ENCODE measurements at regions not wholly inside any gene's neighbourhood (a gene's known extent, or its start where the extent isn't known, plus 50 kb on each side); places are given as distances from the start of the nearest gene placed in this dataset.

DNA sequence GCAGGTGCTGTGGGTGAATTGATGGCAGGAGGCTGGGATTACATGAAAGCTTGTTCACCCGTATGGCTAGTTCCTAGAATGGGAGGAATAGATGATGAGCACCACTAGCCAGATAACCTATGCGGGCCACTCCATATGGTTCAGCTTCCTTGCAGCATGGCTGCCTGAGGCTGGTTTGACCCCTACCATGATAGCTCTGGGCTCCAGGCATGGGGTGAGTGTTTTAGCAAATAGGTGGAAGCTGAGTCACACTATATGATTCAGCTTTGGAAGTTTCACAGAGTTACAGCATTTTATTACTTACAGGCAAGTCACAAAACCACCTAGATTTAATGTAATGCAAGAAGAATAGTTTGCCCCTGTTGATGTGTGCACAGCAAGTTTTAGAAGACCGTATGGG, 603.2 kb downstream of the STIM2 start:
- in situ Hi-C loops (cut with HindIII; ENCODE audit: low pct_unique_long_range_greater_than_20kb, low sequenced_read_pairs), result no loop called here
- no peak for DNase-seq (ENCODE audit: low read depth in 1 of 2, low spot score in 1 of 2)
- no peak for TF ChIP-seq JUND (IDR thresholded peaks at IDR 0.05; ENCODE audit: low read depth)

DNA sequence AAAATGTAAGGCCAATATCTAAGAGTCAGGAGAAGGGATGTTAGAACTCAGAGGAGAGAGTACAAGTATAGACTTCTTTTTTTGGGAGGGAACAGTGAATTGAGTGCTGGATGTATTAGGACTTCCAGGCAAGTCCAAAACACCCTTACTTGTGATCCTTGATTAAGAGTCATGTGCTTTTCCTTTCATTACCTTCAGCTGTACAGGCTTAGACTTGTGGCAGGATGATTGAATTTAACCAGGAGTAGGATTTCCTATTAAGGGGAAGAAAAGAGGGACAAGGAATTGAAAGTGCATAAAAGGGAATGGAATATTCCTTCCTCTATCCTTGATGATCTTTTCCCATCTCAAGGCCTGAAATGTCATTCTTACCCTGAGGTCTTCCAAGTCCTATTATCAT, 606.7 kb downstream of the STIM2 start:
- in situ Hi-C loops (cut with HindIII; ENCODE audit: low pct_unique_long_range_greater_than_20kb, low sequenced_read_pairs), result no loop called here
- TF ChIP-seq JUND (IDR thresholded peaks at IDR 0.05; ENCODE audit: low read depth), result no peak
- no peak for DNase-seq (ENCODE audit: low read depth in 1 of 2, low spot score in 1 of 2)

DNA sequence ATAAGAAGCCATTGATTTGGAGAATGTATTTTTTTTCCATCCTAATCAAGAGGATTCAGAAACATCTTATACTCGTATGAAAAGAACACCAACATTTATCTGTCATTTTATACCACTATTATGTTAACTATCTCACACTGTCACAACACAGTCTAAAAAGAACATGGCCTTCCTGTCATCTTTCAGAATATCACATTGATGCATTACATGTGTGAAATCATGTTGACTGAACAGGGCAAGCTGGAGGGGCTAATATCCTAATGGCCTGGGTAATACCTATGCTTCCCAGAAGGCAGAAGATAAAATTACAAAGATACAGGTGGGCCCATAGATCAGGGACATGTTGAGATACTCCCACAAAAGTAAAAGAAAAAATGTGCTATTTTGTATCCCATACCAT, 611.7 kb downstream of the STIM2 start:
- in situ Hi-C loops (cut with HindIII; ENCODE audit: low pct_unique_long_range_greater_than_20kb, low sequenced_read_pairs), result no loop called here
- no peak for DNase-seq (ENCODE audit: low read depth in 1 of 2, low spot score in 1 of 2)
- TF ChIP-seq JUND (IDR thresholded peaks at IDR 0.05; ENCODE audit: low read depth), result no peak

DNA sequence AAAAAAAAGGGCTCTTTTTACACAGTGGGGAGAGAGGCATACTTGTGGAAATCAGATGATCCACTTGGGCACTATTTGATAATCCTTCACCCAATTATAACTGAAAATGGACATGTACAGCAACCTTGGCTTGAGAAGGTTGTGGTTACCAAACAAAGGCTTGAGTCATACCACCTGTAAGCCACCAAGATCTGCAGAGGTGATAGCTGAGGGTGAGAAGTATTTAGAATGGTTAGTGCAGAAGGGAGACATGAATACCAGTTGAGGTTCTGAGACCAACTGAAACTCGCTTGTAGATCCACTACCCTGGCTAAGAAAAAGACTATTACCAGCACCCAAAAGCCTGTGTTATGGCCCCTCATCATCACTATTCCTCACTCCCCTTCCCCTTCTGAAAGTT, 614.0 kb downstream of the STIM2 start:
- in situ Hi-C loops (cut with HindIII; ENCODE audit: low pct_unique_long_range_greater_than_20kb, low sequenced_read_pairs), result no loop called here
- no peak for TF ChIP-seq JUND (IDR thresholded peaks at IDR 0.05; ENCODE audit: low read depth)
- no peak for DNase-seq (ENCODE audit: low read depth in 1 of 2, low spot score in 1 of 2)

DNA sequence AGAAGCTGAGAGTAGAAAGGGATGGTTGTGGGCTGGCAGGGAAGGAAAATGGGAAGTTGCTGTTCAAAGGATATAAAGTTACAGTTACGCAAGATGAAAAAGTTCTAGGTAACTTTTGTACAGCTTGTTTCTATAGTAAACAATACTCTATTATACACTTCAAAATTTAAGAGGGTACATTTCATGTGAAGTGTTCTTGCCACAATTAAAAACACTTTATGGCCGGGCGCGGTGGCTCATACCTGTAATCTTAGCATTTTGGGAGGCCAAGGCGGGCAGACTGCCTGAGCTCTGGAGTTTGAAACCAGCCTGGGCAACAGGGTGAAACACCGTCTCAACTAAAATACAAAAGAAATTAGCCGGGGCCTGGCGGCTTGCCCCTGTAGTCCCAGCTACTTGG, 623.6 kb downstream of the STIM2 start:
- DNase-seq (ENCODE audit: low read depth in 1 of 2, low spot score in 1 of 2), result no peak
- no peak for TF ChIP-seq JUND (IDR thresholded peaks at IDR 0.05; ENCODE audit: low read depth)
- in situ Hi-C loops (cut with HindIII; ENCODE audit: low pct_unique_long_range_greater_than_20kb, low sequenced_read_pairs), result no loop called here

DNA sequence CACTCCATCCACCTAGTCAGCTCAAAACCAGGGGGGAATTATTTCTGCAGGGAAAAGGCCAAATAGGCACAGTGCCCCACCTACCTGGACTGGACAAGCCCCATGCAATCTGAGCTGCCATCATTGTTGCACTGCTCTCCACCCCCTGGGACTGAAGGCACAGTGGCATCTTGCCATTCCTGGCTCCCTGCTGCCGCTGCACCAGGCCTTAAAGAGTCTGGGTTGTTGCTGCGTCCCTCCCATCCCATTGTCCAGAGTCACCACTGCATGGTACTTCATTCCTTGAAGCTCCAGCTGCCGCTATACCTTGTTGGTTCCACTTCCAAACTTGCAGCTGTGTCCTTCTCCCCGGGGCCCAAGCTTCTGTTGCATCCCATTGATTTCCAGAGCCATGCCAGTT, 629.7 kb downstream of the STIM2 start:
- in situ Hi-C loops (cut with HindIII; ENCODE audit: low pct_unique_long_range_greater_than_20kb, low sequenced_read_pairs), result no loop called here
- TF ChIP-seq JUND (IDR thresholded peaks at IDR 0.05; ENCODE audit: low read depth), result no peak
- no peak for DNase-seq (ENCODE audit: low read depth in 1 of 2, low spot score in 1 of 2)

DNA sequence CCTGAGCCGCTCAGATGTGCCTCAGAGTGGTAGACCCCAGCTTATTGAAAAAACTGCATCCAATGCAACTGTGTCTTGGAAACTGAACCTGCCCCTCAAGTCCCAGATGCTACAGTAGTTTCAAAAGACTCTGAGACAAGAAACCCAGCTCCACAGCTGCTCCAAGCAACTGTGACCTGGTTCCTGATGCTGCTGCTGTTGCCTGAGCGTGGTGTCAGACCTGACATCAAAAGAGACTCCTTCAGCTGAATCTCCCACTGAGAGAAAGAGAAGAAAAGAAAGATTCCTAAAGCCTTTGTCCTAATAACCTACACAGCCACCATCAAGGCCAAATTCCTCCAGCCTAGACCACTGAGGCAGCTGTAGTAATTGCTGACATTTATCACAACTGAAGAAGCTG, 630.1 kb downstream of the STIM2 start:
- no peak for TF ChIP-seq JUND (IDR thresholded peaks at IDR 0.05; ENCODE audit: low read depth)
- DNase-seq (ENCODE audit: low read depth in 1 of 2, low spot score in 1 of 2), result no peak
- in situ Hi-C loops (cut with HindIII; ENCODE audit: low pct_unique_long_range_greater_than_20kb, low sequenced_read_pairs), result no loop called here

DNA sequence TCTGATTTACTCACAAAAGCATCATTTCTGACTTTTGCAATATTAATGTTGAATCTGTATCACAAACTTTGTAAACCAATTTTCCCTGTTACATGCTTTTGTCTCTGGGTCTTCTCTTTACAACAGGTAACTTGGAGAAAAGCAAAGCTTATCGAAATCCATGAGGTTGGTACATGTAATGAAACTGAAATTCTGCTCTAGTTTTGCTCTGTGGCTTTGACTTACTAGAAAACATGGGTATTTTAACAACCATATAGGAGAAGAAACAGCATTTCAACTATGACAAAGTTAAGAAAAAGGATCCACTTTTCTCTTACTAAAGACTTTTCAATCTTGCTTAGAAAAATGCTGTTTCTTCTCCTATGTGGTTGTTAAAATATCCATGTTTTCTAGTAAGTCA, 645.8 kb downstream of the STIM2 start:
- TF ChIP-seq JUND (IDR thresholded peaks at IDR 0.05; ENCODE audit: low read depth), result no peak
- in situ Hi-C loops (cut with HindIII; ENCODE audit: low pct_unique_long_range_greater_than_20kb, low sequenced_read_pairs), result no loop called here
- DNase-seq (ENCODE audit: low read depth in 1 of 2, low spot score in 1 of 2), result no peak

DNA sequence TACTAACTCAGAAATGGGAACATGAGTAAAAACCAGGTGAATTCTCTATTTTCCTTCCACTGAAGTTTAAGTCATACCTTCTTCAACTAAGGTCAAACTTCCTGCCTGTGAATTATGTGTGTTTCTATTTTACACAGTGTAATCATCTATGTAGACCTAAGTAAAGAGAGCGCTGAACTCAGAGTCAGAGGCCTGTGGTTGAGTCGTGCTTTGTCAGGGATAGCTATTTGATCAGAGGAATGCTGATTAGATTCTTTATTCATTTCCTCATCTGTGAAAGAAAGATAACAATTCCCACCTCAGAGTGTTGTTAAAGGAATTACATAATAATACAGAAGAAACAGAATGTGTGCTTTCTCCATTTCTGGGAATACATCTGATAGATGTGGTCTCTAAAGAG, 654.1 kb downstream of the STIM2 start:
- no peak for TF ChIP-seq JUND (IDR thresholded peaks at IDR 0.05; ENCODE audit: low read depth)
- in situ Hi-C loops (cut with HindIII; ENCODE audit: low pct_unique_long_range_greater_than_20kb, low sequenced_read_pairs), result no loop called here
- no peak for DNase-seq (ENCODE audit: low read depth in 1 of 2, low spot score in 1 of 2)

DNA sequence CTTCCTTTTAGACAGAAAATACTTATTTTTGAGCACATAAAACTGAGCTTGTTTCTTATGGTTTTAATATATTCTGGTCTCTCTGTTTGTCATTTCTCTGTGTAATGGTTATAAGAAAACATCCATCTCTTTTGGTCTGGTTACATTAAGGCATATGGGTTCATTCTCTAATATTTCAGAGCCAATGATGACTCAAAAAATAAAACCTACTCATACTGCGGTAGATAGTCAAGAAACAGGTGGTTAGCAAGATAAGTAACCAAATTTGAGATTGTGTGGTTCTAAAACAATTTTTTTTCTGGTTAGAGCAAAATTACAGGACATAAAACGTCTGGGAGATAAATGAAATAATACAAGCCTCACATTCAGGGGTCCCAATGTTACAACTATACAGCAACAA, 654.5 kb downstream of the STIM2 start:
- in situ Hi-C loops (cut with HindIII; ENCODE audit: low pct_unique_long_range_greater_than_20kb, low sequenced_read_pairs), result no loop called here
- no peak for DNase-seq (ENCODE audit: low read depth in 1 of 2, low spot score in 1 of 2)
- no peak for TF ChIP-seq JUND (IDR thresholded peaks at IDR 0.05; ENCODE audit: low read depth)

DNA sequence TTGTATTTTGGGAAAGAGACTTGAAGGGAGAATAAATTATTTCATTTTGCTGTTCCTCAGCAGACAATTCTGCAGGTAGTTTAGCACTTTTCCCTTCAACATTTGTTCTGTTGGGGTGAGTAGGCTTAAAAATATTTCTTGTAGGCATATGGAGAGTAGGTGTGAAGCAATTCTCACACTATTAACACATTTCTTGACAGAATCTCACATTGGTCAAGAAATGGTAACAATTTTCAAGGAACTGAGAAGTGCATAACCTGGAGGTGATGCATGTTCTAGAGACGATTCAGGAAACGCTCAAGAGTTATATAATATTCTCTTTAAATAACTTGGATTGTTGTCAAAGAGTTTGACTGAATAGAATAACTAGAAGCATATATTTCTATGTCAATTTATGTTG, 658.2 kb downstream of the STIM2 start:
- in situ Hi-C loops (cut with HindIII; ENCODE audit: low pct_unique_long_range_greater_than_20kb, low sequenced_read_pairs), result no loop called here
- DNase-seq (ENCODE audit: low read depth in 1 of 2, low spot score in 1 of 2), result no peak
- TF ChIP-seq JUND (IDR thresholded peaks at IDR 0.05; ENCODE audit: low read depth), result no peak

DNA sequence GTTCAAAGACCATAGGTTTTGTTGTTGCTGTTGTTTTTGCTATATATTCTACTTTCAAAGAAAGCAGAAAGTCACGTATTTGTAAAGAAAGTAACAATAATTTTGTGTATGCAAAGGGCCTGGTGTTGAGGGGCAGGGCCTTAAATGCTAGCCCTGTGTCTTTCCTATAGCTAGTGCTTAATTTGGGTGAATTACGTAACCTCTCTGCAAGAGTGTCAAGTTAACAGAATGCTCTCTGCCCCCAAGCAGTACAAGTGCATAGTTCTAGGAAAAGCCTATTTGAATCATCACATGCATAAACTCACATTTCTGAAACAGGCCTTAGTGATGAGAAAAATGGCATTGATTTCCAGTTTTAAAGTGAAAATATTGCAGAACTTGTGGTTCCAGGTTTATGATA, 663.6 kb downstream of the STIM2 start:
- DNase-seq (ENCODE audit: low read depth in 1 of 2, low spot score in 1 of 2), result no peak
- in situ Hi-C loops (cut with HindIII; ENCODE audit: low pct_unique_long_range_greater_than_20kb, low sequenced_read_pairs), result no loop called here
- no peak for TF ChIP-seq JUND (IDR thresholded peaks at IDR 0.05; ENCODE audit: low read depth)

DNA sequence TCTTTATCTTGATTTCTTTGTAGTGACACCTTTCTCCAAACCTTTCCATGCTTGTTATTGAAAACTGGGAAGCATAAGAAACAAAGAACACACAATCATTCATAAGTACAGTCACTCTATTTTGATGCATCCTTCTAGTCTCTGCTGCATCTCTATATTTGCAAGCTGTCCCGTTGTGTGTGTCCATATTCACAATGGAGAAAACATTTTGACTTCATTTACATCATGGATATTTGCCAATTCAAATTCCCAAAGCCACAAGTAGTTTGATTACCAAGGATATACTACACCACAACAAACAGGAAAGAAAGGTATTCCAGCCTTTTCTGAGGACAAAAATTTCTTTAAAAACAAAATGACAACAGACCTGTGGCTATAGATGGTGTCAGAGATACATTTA, 673.8 kb downstream of the STIM2 start:
- no peak for DNase-seq (ENCODE audit: low read depth in 1 of 2, low spot score in 1 of 2)
- TF ChIP-seq JUND (IDR thresholded peaks at IDR 0.05; ENCODE audit: low read depth), result no peak
- in situ Hi-C loops (cut with HindIII; ENCODE audit: low pct_unique_long_range_greater_than_20kb, low sequenced_read_pairs), result no loop called here

DNA sequence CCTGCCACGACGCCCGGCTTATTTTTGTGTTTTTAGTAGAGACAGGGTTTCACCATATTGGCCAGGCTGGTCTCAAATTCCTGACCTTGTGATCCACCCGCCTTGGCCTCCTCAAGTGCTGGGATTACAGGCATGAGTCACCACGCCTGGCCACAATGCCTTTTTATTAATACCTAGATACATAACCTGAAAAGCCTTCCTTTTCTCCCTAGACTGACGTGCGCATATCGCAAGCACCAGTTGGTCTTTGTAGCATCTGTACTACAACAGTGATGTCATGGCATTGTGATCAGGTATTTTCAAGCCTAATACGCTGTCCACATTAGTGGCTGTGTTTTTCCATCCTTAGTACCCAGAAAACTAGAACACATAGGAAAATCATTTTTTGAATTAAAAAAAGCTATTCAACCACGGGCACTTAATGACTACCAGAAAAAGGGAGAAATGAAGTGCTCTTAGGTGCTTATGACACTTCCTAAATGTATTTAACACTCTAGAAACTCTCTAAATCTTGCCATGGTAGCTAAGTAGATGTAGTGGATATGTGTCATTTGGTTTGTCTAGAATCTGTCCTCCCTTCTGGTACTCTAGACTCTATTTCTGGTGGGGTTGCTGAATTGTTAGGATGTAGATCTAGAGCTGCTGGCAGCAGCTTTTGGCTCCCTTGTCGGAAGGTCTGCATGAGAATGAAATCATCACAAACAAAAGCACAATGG, 707.8 kb downstream of the STIM2 start:
- no peak for DNase-seq (ENCODE audit: low read depth in 1 of 2, low spot score in 1 of 2)
- in situ Hi-C loops (cut with HindIII; ENCODE audit: low pct_unique_long_range_greater_than_20kb, low sequenced_read_pairs), result no loop called here
- no peak for TF ChIP-seq JUND (IDR thresholded peaks at IDR 0.05; ENCODE audit: low read depth)
